ENCODE measurements at regions not wholly inside any gene's neighbourhood (a gene's known extent, or its start where the extent isn't known, plus 50 kb on each side); places are given as distances from the start of the nearest gene placed in this dataset.

GRCh38 chr3:22490747-22491146 lies 712.4 kb upstream of the UBE2E2 start:
- H2AK5ac ChIP-seq (ENCODE audit: low read depth, low read length) = no peak overlapping the region
- WGBS, 2 experiments (ENCODE audit: extremely low coverage in 1 of 2, insufficient coverage in 1 of 2, insufficient read length in 1 of 2, insufficient replicate concordance in 2 of 2, low coverage in 1 of 2, low lambda C conversion rate in 2 of 2, missing lambda C conversion rate in 1 of 2) = 88% methylated on average over 1 of the region's 1 CpG; no CpG with 5 or more reads in 1 of the 2 experiments
- no peak overlapping the region for H3K9ac ChIP-seq (replicated peaks in 1 of 4; ENCODE audit: extremely low read depth in 1 of 4, low read depth in 3 of 4, low read length in 3 of 4)
- H3K4me3 ChIP-seq (ENCODE audit: extremely low read depth in 1 of 4, insufficient read depth in 2 of 4, low read depth in 3 of 4, low read length in 4 of 4) = no peak overlapping the region
- no peak overlapping the region for H3K18ac ChIP-seq (ENCODE audit: extremely low read depth, low read length)
- no peak overlapping the region for H3K14ac ChIP-seq (ENCODE audit: insufficient read length)
- no peak overlapping the region for H4K8ac ChIP-seq (ENCODE audit: extremely low read depth, insufficient read depth, low read length)
- H2BK120ac ChIP-seq (replicated peaks; ENCODE audit: low read depth, low read length) = no peak overlapping the region
- no peak overlapping the region for H2AFZ ChIP-seq (ENCODE audit: low read length)
- H3K27ac ChIP-seq (ENCODE audit: low read depth, low read length) = no peak overlapping the region
- H3K9me3 ChIP-seq (ENCODE audit: insufficient read depth in 2 of 2, low read depth in 1 of 2, low read length in 1 of 2) = no peaks in the 10 kb centered on the region
- no peak overlapping the region for H2BK5ac ChIP-seq (ENCODE audit: low read depth, low read length)
- TF ChIP-seq RAD21 (IDR thresholded peaks at IDR 0.05 in 1 of 2, conservative IDR thresholded peaks at IDR 0.05 in 1 of 2; ENCODE audit: low read depth in 2 of 2, low read length in 2 of 2) = no peak
- no peak for TF ChIP-seq GABPA (IDR thresholded peaks at IDR 0.05; ENCODE audit: borderline replicate concordance, insufficient read depth, low read length)
- no peak for TF ChIP-seq ASH2L (IDR thresholded peaks at IDR 0.05; ENCODE audit: low read length)
- no peak for TF ChIP-seq PHF8 (conservative IDR thresholded peaks at IDR 0.05; ENCODE audit: low read depth, low read length)
- TF ChIP-seq CTCF (IDR thresholded peaks at IDR 0.05; ENCODE audit: control extremely low read depth in 1 of 3, insufficient read depth in 1 of 3, low read depth in 1 of 3, low read length in 3 of 3) = no peak
- TF ChIP-seq CHD1 (IDR thresholded peaks at IDR 0.05; ENCODE audit: low read depth, low read length) = no peak
- TF ChIP-seq TCF12 (IDR thresholded peaks at IDR 0.05; ENCODE audit: low read depth, low read length) = no peak
- TF ChIP-seq KDM1A (IDR thresholded peaks at IDR 0.05; ENCODE audit: borderline replicate concordance, low read length) = no peak
- no peak for TF ChIP-seq POLR2A (IDR thresholded peaks at IDR 0.05; ENCODE audit: control extremely low read depth in 1 of 2, low read depth in 2 of 2, low read length in 2 of 2)
- no peak for TF ChIP-seq SIX5 (IDR thresholded peaks at IDR 0.05; ENCODE audit: low read depth, low read length)
- no peak for TF ChIP-seq NANOG (IDR thresholded peaks at IDR 0.05; ENCODE audit: insufficient read depth, low read depth, low read length, poor library complexity, severe bottlenecking)
- no peak for TF ChIP-seq CBX5 (IDR thresholded peaks at IDR 0.05; ENCODE audit: low read depth, low read length)
- no peak for TF ChIP-seq CEBPB (IDR thresholded peaks at IDR 0.05; ENCODE audit: low read depth, low read length)
- peaks cover 0 to under 1% (median 0%) of the 10 kb centered on the region in 4 experiments; a peak in 2 of 7 replicates for H3K27me3 ChIP-seq (replicated peaks in 1 of 4; ENCODE audit: control insufficient read depth in 3 of 4, extremely low read depth in 1 of 4, insufficient read depth in 3 of 4, low read length in 3 of 4)
- H2BK20ac ChIP-seq (ENCODE audit: low read length) = no peak overlapping the region
- no peaks in the 10 kb centered on the region for H3K79me2 ChIP-seq (ENCODE audit: control insufficient read depth in 1 of 2, insufficient read depth in 2 of 2, low read length in 2 of 2)
- no peak overlapping the region for H2BK12ac ChIP-seq (ENCODE audit: low read depth, low read length)
- no peaks in the 10 kb centered on the region for H3K36me3 ChIP-seq (ENCODE audit: control insufficient read depth in 2 of 4, insufficient read depth in 4 of 4, low read length in 3 of 4)
- POLR2A ChIA-PET (ENCODE audit: partially characterized antibody) = no interaction called here
- no peaks in the 10 kb centered on the region; the same call in 1 of the 2 replicates for H3K23me2 ChIP-seq (ENCODE audit: low read depth, low read length)
- no peak overlapping the region for H4K91ac ChIP-seq (replicated peaks; ENCODE audit: insufficient read length, low read length)
- no peak overlapping the region for H3K56ac ChIP-seq (replicated peaks; ENCODE audit: insufficient read length, low read depth, low read length)
- H3K23ac ChIP-seq (ENCODE audit: insufficient read length) = no peak overlapping the region
- CTCF ChIA-PET (ENCODE audit: partially characterized antibody) = interaction anchor here (1.0 kb wide), 1 partner anchor 265 kb away, joined by 3 read pairs; no protein-coding TSS in a partner anchor
- no peaks in the 10 kb centered on the region for H4K20me1 ChIP-seq (replicated peaks in 1 of 2; ENCODE audit: control insufficient read depth in 1 of 2, insufficient read depth in 2 of 2, low read length in 2 of 2)
- no peak overlapping the region for H4K5ac ChIP-seq (ENCODE audit: insufficient read length, low read depth, low read length)
- no peak overlapping the region for H3K4me2 ChIP-seq (ENCODE audit: insufficient read depth in 1 of 2, low read depth in 2 of 2, low read length in 2 of 2)
- H3K79me1 ChIP-seq (ENCODE audit: low read depth, low read length) = no peaks in the 10 kb centered on the region
- no peaks in the 10 kb centered on the region; a peak in 1 of 7 replicates for H3K4me1 ChIP-seq (replicated peaks in 1 of 4; ENCODE audit: control insufficient read depth in 3 of 4, insufficient read depth in 4 of 4, low read length in 3 of 4)
- no peak for DNase-seq (ENCODE audit: low read depth in 1 of 2, low spot score in 2 of 2)
- no peak overlapping the region for H2BK15ac ChIP-seq (ENCODE audit: low read length)
- H3K4ac ChIP-seq (replicated peaks; ENCODE audit: insufficient read length, low read depth, low read length) = no peak overlapping the region
- FAIRE-seq = no peak

Data from H1 (cell line).